ENCODE measurements at regions not wholly inside any gene's neighbourhood (a gene's known extent, or its start where the extent isn't known, plus 50 kb on each side); places are given as distances from the start of the nearest gene placed in this dataset.

DNA sequence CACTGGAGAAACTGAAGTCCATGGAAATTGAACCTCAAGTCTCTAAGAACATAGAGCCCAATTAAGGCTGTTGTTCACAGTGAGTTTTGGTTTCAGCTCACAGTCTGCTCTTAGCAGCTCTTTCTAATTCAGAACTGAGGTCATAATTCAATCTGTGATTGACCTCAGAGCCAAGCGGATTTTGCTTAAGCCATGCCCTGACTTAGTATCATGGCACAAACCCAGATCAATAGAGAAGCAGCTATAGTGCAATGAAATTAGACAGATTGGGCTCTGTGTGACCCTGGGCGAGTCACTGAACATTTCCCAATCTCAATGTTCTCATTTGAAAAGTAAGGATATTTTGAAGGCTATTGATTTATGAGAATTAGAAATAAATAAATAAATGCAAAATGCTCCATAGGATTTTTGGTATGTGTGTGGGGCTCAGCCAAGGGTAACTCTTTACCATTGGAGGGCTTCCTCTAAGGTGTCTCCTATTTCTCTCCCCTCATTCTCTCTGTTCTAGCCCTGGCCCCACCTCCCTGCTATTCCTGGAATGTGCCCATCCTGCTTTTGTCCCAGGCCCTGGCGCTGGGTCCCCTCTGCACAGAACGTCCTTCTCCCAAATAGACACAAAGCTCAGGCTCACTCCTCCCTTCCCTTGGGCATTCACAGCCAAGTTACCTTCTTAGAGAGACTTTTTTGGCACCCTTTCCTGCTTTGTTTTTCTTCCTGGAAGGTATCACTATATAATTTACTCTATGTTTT lies 239.6 kb downstream of the LPIN1 start:
- intact Hi-C loops (cut with DNase I): no loop called here
- no peak for DNase-seq

DNA sequence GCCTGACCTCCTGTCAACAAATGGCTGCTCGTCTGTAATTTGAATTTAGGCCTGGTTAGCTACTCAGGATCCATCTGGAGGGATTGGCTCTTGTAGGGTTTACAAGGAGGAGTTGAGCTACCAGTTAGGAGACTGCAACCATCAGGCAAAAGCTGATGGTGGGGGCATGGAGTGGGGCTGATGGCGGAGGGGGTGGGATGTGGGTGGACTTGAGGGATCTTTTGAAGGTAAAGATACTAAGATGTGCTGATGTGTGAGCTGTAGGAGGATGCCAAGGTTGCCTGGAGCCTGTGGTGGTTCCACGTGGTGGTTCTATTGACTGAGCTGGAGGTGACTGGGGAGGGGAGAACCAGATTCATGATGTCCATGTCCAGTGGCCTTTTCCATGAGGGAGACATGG lies 240.7 kb downstream of the LPIN1 start:
- no peak for DNase-seq
- intact Hi-C loops (cut with DNase I): no loop called here

DNA sequence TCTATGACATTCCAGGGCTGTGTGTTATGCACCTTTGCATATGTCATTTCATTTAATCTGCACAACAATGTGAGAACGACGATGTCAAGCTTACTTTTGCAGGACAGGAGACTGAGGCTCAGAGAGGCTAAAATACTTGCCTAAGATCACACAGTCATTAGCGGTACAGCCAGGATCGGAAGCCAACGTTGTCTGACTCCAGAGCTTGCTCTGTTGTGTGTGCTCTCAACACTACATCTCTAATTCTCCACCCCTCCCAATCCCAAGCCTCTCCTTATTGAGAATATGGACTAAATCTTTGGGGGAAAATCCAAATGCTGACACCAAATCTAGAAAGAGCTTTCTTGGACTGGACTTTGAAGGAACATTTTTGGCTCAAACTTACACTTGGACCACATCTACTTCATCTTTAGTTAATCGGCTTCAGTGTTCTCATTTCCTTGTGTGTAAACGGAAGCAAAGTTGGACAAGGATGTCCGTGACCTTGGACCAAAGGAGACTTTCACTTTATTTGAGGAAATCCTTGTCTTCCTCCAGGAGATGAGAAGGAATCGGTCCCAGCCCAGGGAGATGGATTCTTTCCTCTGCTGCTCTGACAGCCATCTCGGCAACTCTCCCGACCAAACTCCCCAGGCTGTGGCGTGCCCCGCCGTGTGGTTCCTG lies 242.4 kb downstream of the LPIN1 start:
- intact Hi-C loops (cut with DNase I): no loop called here

DNA sequence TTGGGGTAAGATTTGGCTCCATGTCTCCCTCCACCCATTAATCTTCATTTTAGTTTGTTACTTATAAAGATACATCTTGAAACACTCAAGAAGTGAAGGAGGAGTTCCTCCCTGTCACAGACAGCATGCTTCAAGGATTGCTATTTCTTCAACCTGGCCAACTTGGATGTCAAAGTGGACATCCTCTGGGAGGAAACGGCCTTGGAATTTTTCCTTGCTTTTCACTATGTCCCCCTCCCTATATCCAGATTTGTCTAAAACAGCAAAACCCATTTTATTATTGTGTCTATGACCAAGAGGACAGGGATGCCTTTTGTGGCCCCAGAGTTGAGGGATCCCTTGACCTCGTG lies 242.9 kb downstream of the LPIN1 start:
- DNase-seq: no peak
- intact Hi-C loops (cut with DNase I): no loop called here

More for the DNA sequence above, 242.4 kb downstream of the LPIN1 start:
- no peak for DNase-seq

DNA sequence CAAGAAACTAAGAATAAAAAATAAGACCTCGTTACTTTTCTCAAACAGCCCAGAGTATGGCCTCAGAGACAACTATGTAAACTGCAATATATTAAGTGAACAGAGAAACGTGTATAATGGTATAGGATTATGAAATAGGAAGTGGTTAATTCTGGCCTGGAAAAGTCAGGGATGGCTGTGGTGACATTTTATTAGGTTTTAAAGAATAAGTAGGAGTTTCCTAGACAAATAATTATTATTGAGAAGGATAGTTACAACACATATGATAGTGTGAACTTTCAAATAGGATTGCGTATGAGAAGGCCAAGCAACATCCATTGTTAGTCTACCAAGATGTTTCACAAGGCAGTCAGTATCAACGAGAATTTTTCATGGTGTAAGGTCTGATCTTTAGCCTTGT lies 244.1 kb downstream of the LPIN1 start:
- intact Hi-C loops (cut with DNase I): no loop called here
- no peak for DNase-seq

DNA sequence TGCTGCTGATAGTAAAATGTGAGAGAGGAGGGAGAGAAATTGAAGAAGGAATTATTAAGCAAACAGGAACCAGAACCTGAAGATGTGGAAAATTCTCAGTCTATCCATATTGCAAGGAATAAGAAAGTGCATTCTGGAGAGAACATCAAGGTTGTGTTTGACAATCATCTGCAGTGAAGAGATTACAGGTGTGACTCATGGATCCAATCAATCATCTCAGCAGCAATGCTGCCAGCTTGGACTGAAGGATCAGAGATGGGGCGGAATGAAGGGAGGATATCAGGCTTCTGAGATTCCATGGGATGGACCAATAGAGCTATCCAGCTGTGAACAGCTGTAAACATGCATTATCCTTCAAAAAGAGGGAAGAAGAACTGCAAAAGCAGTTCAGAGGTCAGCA lies 247.3 kb downstream of the LPIN1 start:
- intact Hi-C loops (cut with DNase I): no loop called here
- DNase-seq: no peak

DNA sequence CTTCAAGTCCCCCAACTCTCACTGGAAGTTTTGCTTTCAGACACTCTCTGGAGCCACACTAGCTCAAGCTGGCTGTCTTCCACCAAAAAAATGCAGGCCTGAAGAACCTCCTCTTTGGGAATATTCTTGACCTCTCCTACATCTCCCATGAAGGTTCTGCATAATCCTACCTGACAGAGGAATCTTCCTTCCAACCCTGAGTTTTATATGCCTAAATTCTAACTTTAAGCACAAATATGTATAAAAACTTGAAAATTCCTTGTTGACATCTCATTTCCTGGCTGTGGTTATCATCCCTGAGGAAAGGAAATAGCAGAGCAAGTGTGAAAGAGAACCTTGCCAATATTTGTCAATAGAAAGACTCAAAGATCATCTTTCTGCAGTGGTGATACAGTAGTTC lies 249.0 kb downstream of the LPIN1 start:
- no peak for DNase-seq
- intact Hi-C loops (cut with DNase I): no loop called here

DNA sequence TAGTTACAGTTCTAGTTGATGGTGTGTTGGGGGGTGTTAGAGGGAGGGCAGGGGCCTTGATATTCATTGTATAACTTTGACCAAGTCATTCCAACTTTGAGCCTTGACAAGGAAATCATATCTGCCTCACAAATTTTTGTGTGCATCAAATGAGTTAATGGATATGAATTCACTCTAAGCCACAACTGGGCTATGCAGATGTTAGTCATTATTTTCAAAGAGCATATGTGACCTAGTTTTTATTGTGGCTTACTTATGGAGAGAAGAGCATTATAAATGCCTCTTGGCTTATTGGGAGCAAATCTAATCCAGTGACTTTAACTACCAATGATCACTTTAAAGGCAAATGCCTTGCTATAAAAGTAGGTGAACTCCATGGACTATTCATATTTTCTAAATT lies 250.2 kb downstream of the LPIN1 start:
- intact Hi-C loops (cut with DNase I): no loop called here

DNA sequence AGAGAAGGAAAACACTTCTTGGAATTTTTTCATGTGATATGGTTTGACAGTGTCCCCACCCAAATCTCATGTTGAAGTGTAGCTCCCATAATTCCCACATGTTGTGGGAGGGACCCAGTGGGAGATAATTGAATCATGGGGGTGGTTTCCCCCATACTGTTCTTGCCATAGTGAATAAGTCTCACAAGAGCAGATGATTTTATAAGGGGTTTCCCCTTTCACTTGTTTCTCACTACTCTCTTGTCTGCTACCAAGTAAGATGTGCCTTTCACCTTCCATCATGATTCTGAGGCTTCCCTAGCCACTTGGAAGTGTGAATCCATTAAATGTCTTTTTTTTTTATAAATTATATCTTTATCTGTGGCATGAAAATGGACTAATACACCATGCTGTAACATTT lies 250.7 kb downstream of the LPIN1 start:
- intact Hi-C loops (cut with DNase I): no loop called here

More for the DNA sequence above, 250.2 kb downstream of the LPIN1 start:
- DNase-seq: no peak

DNA sequence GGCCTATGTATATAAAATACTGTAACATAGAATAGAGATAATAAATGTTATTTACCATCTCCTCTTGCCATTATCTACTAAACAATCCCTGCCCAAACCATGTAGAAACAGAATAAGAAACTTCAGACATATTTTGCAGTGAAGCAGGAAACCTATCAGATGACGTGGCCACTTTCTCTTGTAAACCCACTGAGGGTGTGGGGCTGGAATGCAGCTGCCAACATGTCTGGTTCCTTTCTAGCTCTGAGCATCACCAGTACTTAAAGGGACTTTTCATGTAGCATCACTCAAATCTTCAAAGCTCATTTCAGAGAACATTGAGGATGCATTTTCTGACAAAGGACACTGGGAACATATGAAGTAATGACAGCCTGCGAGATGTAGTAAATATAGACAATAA lies 251.8 kb downstream of the LPIN1 start:
- intact Hi-C loops (cut with DNase I): no loop called here
- no peak for DNase-seq

More for the DNA sequence above, 250.7 kb downstream of the LPIN1 start:
- DNase-seq: no peak

DNA sequence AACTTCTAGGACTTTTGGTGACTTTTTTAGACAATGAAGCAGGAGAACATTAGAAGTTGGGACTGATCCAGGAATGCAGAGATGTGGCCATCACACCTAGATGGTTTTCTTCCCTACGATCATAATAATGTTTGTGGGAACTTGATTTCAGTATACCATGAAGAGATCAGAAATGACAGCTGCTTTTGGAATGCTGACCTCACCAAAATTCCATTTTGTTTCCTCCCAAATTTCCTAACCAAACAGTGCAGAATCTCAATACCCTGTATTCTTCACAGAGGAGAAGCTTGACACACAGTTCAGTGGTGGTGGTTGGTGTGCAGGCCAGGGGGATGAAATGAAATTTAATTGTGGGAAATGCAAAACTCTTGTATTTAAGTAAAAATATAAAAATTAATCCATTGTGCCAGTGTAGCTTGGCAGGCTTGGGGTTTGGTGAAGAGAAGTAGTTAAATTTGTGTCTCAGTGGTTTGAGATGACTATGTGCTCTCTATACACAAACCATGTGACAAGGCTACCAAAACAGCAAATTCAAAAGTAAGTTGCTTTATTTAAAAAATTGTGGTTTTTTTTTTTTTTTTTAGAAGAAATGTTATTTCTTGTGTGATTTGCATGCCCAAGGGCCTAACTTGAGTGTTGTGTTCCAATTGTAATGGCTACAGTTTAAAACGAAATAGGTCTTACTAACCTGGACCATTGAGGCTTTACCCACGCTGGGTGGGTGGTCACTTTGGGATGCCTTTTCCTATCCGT lies 252.4 kb downstream of the LPIN1 start:
- DNase-seq: no peak
- intact Hi-C loops (cut with DNase I): no loop called here

DNA sequence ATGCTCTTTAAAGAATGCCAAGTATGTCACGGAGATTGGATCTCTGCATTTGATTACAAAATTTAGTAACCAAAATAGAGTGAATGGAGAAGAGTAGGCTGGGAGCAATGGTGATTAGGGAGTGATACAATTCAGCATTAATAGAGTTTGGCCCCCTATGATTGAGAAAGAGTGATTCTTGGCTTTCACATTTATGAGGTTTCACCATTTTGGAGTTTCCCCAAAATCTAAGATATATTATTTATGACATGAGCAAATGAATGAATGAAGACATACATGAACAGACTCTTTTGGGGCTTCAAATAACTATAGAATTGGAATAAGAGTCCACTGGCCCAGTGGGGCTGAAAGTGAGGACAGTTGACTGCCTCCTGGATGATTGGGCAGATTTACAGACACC lies 255.2 kb downstream of the LPIN1 start:
- intact Hi-C loops (cut with DNase I): no loop called here
- no peak for DNase-seq

DNA sequence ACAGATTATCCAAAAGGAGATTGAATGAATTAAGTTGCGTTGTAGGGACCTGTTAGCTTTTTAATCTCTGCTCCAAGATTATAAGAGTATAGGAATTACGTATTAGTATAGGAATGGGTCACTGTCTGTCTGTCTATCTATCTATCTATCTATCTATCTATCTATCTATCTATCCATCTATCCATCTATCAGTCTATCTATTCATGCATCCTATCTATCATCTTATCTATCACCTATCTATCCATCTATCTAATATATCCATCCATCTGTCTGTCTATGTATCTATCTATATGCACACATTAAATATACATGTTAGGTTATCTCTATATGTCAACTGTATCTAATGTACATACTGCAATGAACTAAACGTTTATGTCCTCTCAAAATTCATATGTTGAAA lies 255.8 kb downstream of the LPIN1 start:
- intact Hi-C loops (cut with DNase I): no loop called here
- DNase-seq: no peak

DNA sequence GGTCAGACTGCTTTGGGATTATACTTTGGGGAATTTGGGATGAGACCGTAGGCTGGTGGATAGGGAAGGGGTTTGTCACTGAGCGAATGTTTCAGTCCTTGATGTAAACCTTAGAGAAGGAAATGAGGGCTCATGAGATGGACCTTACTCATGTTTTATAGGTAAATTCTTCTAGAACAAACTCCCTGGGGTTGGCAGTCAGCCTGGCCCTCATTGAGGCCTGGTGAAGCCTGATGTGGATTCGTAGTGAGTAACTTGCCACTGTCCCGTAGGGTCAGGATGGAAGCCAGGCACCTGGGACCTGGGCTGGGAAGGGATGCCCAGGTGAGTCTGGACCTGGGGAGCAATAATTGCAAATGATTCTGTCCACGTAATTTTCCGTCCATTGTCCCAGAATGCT lies 258.3 kb downstream of the LPIN1 start:
- no peak for DNase-seq
- intact Hi-C loops (cut with DNase I): no loop called here

DNA sequence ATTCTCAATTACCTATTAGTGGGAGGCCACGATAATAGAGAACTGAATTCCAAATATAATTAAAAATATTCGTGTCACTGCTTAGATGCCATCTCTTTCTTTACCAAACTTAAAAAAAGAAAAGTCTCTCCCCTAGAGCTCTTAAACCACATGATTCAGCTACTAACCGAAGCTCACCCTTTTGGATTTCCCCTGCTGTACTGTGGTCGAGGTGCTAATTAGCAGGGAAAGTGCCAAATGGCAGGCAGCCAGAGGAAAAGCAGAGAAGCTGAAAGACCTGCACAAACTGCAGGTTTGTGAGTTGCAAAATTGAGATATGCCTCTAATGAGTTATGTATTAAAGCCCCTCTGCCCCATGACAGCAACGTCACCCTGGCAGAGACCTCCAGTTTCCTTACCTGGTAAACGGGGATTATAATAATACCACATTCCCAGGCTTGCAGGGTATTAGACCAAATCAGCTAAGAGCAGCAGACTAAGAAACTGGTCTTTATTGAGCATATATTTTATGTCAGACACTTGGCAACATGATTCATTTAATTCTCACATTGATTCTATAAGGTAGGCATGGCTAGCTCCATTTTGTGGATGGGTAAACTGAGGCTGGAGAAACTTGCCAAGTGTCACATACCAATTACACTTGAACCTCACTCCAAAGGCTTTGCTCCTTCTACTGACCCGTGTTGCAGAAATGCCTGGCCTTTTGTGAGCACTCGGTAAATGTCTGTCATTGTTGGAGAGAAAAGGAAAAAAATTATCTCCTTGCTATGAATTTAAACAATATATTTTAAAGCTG lies 259.7 kb downstream of the LPIN1 start:
- DNase-seq: peak in 3 of 10 donors; percentile 13 to 30 (median 17)
- intact Hi-C loops (cut with DNase I): no loop called here

DNA sequence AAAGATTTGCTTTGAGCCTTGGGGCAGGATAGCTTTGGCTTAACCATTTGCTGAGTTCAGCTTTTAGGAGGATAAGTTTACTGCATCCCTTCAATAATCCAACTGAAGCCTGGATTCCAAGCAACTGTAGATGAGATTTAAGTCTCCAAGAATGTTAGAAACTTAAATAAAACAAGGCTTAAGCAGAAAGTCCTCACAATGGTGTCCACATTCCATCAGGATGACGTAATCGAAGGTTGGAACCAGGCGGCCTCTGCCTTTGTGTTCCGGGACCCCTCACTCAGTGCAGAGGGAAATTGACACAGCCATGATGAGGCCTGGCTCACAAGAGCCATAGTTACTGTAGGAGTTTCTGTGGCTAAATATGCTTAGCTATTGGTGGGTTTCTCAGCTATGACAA lies 260.4 kb downstream of the LPIN1 start:
- intact Hi-C loops (cut with DNase I): no loop called here
- DNase-seq: no peak

DNA sequence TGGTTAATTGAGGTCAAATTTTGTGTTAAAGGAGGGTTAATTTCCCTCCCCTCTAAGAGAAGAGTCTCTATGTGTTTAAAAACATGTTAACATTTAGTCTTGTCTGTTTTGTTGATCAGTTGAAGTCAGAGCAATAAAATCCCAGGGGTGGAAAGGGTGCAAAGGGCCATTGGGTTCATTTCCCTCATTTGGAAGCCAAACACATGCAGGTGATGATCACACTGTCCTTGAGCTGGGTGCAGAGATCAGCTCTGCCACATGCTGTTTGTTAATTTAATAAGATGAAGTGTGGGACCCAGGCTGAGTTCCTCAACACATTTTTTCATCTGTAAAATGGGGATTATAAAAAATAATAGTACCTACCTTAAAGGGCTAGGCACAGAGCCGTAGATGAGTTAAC lies 260.9 kb downstream of the LPIN1 start:
- intact Hi-C loops (cut with DNase I): no loop called here
- no peak for DNase-seq

DNA sequence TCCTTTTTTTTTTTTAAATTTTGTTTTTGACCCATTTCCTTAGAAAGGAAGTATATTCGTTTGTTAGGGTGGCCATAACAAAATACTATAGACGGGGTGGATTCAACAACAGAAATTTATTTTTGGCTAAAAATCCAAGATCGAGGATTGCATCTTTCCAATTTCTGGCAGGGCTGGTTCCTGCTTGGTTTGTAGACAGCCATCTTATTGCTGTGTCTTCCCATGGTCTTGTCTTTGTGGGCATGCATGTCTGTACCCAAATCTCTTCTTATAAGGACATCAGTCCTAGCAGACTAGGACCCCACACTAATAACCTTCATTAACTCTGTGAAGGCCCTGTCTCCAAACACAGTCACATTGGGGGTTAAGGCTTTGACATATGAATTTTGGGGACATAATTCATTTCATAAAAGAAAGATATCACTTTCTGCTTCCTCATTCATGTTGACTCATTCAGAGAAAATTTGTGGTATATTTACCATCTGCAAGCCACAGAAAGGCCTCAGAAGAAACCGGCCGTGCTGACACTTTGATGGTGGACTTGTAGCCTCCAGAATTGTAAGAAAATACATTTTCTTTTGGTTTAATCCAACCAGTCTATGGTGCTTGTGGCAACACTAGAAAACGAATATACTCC lies 262.1 kb downstream of the LPIN1 start:
- intact Hi-C loops (cut with DNase I): no loop called here
- no peak for DNase-seq

DNA sequence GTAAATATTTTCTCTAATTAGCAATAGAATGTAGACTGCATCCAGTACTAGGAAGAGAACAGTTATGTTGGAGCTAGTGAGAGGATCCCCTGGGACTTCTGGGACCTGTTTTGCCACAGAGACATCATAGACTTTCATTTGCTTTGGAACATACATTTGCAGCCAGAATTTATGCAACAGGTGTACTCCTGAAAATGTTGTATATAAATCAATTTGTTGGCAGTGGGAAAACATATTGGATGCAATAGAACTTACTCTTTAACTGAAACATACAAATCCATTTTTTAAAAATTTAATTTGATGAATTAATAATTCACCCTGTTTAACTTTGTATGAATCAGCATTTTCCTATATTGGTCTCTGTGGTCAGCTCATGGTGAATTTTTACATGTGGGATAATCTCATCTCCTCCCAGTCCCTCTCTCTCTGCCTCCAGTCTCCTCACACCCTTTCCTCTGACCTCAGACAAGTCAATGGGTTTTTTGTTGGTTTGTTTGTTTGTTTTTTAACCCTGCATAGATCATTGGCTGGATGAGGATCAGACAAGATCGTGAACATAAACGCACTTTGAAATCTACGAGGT lies 263.0 kb downstream of the LPIN1 start:
- no peak for DNase-seq
- intact Hi-C loops (cut with DNase I): no loop called here

DNA sequence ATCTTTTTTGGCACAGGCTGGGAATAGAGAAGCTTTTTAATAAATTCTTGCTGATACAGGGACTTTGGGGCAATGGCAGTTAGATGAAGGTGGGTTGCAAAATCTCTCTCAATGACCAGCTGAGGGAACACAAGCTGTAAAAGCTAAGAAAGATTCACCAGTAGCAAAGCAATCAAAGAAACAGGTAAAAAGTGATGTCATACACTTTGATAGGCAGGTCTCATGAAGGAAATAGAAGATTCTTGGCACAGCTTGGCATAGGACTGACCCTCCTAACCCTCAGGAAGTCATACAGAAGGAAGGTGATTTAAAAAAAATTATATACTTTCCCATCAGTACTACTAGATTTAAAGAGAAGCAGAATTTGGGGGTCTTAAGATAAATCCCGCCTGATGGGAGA lies 263.6 kb downstream of the LPIN1 start:
- no peak for DNase-seq
- intact Hi-C loops (cut with DNase I): no loop called here
